ENCODE measurements at regions not wholly inside any gene's neighbourhood (a gene's known extent, or its start where the extent isn't known, plus 50 kb on each side); places are given as distances from the start of the nearest gene placed in this dataset.
A peak's percentile ranks its signal among the peaks of the same experiment; 100 is the strongest.

DNA sequence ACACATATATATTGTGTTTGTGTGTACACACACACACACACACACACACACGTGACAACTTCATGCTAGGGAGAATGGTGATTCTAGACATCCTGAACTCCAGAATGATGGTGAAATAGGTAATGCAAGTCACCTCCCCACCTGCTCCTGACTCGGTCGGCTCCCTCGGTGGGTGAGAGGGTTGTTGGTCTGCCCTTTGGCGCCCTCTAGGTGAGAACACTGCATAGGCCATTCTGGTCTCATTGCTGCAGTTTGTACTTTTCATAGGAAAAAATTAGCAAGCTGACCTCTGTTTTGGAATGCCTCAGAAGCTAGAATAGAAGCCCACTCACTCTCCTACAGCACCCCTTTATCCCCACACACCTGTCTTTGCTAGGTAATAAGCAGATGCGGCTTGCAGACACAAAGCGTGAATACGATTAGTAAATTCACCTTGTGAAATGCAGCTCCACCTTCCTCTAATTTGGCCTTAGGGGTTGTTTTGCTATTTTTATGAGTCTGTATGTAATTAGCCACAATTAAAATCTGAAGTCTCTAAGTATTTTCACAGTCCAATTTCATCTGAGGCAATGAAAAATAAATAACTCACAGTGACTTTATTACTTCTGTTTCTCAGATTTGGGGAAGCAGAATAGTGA lies 130.0 kb upstream of the KCNJ15 start:
- Histone ChIP-seq H3K36me3 (ENCODE audit: control insufficient read depth, insufficient read depth, low read length) (no peaks in the 10 kb centered on the region), H2AFZ (ENCODE audit: low read length) (no peak overlapping the region), H3K27me3 (ENCODE audit: control insufficient read depth, insufficient read depth, low read length) (peaks cover 4% of the 10 kb centered on the region), H3K79me2 (ENCODE audit: control insufficient read depth, insufficient read depth, low read length) (no peaks in the 10 kb centered on the region), H3K9ac (ENCODE audit: insufficient read depth, low read length) (no peak overlapping the region), H3K9me3 (ENCODE audit: control insufficient read depth, insufficient read depth, low read depth, low read length) (no peaks in the 10 kb centered on the region), H3K27ac (ENCODE audit: insufficient read depth, low read length) (no peak overlapping the region), H3K4me3 (replicated peaks in 1 of 4; ENCODE audit: control extremely low read depth in 1 of 4, insufficient read depth in 1 of 4, low read depth in 3 of 4, low read length in 4 of 4) (no peak overlapping the region), H4K20me1 (ENCODE audit: control insufficient read depth, extremely low read depth, insufficient read depth, low read length) (no peaks in the 10 kb centered on the region), H3K4me2 (ENCODE audit: extremely low read depth, insufficient read depth, low read length) (no peak overlapping the region), H3K4me1 (ENCODE audit: control insufficient read depth, extremely low read depth, insufficient read depth, low read length) (no peaks in the 10 kb centered on the region)
- peak; percentile 20 to 30 for DNase-seq (ENCODE audit: low read depth in 2 of 2)
- TF ChIP-seq, protein P1, sequence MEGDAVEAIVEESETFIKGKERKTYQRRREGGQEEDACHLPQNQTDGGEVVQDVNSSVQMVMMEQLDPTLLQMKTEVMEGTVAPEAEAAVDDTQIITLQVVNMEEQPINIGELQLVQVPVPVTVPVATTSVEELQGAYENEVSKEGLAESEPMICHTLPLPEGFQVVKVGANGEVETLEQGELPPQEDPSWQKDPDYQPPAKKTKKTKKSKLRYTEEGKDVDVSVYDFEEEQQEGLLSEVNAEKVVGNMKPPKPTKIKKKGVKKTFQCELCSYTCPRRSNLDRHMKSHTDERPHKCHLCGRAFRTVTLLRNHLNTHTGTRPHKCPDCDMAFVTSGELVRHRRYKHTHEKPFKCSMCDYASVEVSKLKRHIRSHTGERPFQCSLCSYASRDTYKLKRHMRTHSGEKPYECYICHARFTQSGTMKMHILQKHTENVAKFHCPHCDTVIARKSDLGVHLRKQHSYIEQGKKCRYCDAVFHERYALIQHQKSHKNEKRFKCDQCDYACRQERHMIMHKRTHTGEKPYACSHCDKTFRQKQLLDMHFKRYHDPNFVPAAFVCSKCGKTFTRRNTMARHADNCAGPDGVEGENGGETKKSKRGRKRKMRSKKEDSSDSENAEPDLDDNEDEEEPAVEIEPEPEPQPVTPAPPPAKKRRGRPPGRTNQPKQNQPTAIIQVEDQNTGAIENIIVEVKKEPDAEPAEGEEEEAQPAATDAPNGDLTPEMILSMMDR (conservative IDR thresholded peaks at IDR 0.05 in 1 of 2, IDR thresholded peaks at IDR 0.05 in 1 of 2; ENCODE audit: low read depth in 1 of 2, low read length in 2 of 2) = peak; percentile 71 to 85
- no peak for TF ChIP-seq EZH2 (IDR thresholded peaks at IDR 0.05; ENCODE audit: low read length, missing control alignments)

DNA sequence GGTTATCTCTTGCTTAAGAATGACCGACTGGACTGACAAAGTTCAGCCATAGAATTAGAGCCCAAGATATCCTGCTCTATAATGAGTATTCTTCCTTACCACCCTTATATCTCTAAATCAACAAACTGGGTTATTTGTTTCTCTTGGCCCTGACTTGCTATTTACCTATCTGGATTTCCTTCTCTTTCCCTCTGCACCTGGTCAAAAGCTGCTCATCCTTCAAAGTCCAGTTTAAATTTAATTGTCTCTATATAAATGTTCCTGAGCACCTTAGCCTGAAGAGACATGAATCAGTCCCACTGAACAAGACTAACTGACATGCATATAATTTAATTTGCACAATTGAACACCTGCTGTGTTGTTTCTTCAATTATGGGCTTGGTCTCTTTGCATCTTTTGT lies 127.1 kb upstream of the KCNJ15 start:
- Histone ChIP-seq H3K4me3 (replicated peaks in 1 of 4; ENCODE audit: control extremely low read depth in 1 of 4, insufficient read depth in 1 of 4, low read depth in 3 of 4, low read length in 4 of 4) (no peak overlapping the region), H4K20me1 (ENCODE audit: control insufficient read depth, extremely low read depth, insufficient read depth, low read length) (no peaks in the 10 kb centered on the region), H3K79me2 (ENCODE audit: control insufficient read depth, insufficient read depth, low read length) (no peaks in the 10 kb centered on the region), H3K27ac (ENCODE audit: insufficient read depth, low read length) (no peak overlapping the region), H3K36me3 (ENCODE audit: control insufficient read depth, insufficient read depth, low read length) (no peaks in the 10 kb centered on the region), H3K9ac (ENCODE audit: insufficient read depth, low read length) (no peak overlapping the region), H3K4me1 (ENCODE audit: control insufficient read depth, extremely low read depth, insufficient read depth, low read length) (no peaks in the 10 kb centered on the region), H2AFZ (ENCODE audit: low read length) (no peak overlapping the region), H3K27me3 (ENCODE audit: control insufficient read depth, insufficient read depth, low read length) (peaks cover 4% of the 10 kb centered on the region), H3K4me2 (ENCODE audit: extremely low read depth, insufficient read depth, low read length) (no peak overlapping the region), H3K9me3 (ENCODE audit: control insufficient read depth, insufficient read depth, low read depth, low read length) (no peaks in the 10 kb centered on the region)
- no peak for DNase-seq (ENCODE audit: low read depth in 2 of 2)
- TF ChIP-seq EZH2 (IDR thresholded peaks at IDR 0.05; ENCODE audit: low read length, missing control alignments) = no peak
- TF ChIP-seq, protein P1 (conservative IDR thresholded peaks at IDR 0.05 in 1 of 2, IDR thresholded peaks at IDR 0.05 in 1 of 2; ENCODE audit: low read depth in 1 of 2, low read length in 2 of 2) = no peak

DNA sequence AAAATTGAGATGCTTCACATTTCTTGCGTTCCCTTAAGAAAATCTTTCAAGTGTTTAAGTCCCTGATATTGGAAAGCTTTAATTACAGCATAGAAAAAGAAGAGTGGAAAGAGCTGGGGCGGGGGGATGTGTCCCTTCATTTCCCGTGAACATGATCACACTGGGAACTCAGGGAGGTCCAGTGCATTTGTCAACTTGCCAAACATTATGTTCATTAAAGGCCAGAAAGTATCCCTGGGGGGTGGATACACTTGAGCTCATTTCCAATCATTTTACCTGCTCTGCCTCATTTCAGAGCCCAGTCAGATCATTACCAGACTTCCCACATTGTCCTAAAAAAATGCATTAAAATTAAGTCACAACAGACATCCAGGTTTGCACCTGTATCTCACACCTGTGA lies 123.6 kb upstream of the KCNJ15 start:
- Histone ChIP-seq H3K36me3 (ENCODE audit: control insufficient read depth, insufficient read depth, low read length) (no peaks in the 10 kb centered on the region), H2AFZ (ENCODE audit: low read length) (no peak overlapping the region), H3K27me3 (ENCODE audit: control insufficient read depth, insufficient read depth, low read length) (peaks cover 4% of the 10 kb centered on the region), H4K20me1 (ENCODE audit: control insufficient read depth, extremely low read depth, insufficient read depth, low read length) (no peaks in the 10 kb centered on the region), H3K4me2 (ENCODE audit: extremely low read depth, insufficient read depth, low read length) (no peak overlapping the region), H3K27ac (ENCODE audit: insufficient read depth, low read length) (no peak overlapping the region), H3K4me3 (replicated peaks in 1 of 4; ENCODE audit: control extremely low read depth in 1 of 4, insufficient read depth in 1 of 4, low read depth in 3 of 4, low read length in 4 of 4) (no peak overlapping the region), H3K9ac (ENCODE audit: insufficient read depth, low read length) (no peak overlapping the region), H3K4me1 (ENCODE audit: control insufficient read depth, extremely low read depth, insufficient read depth, low read length) (no peaks in the 10 kb centered on the region), H3K9me3 (ENCODE audit: control insufficient read depth, insufficient read depth, low read depth, low read length) (no peaks in the 10 kb centered on the region), H3K79me2 (ENCODE audit: control insufficient read depth, insufficient read depth, low read length) (no peaks in the 10 kb centered on the region)
- no peak for DNase-seq (ENCODE audit: low read depth in 2 of 2)
- no peak for TF ChIP-seq EZH2 (IDR thresholded peaks at IDR 0.05; ENCODE audit: low read length, missing control alignments)
- TF ChIP-seq, protein P1 (conservative IDR thresholded peaks at IDR 0.05 in 1 of 2, IDR thresholded peaks at IDR 0.05 in 1 of 2; ENCODE audit: low read depth in 1 of 2, low read length in 2 of 2) = no peak

All from fibroblast of lung (primary cell).